ENCODE measurements at regions not wholly inside any gene's neighbourhood (a gene's known extent, or its start where the extent isn't known, plus 50 kb on each side); places are given as distances from the start of the nearest gene placed in this dataset.
A peak's percentile ranks its signal among the peaks of the same experiment; 100 is the strongest.

GRCh38 chr2:205877496-205877895, 195.2 kb downstream of the NRP2 start:
- Histone ChIP-seq H4K20me1 (no peaks in the 10 kb centered on the region), H3K9me3 (replicated peaks in 1 of 11) (peaks cover 10 to 24% (median 16%) of the 10 kb centered on the region in 11 experiments; a peak in 20 of 22 replicates), H3K4me3 (no peak overlapping the region), H3K27me3 (no peaks in the 10 kb centered on the region), H3K36me3 (no peaks in the 10 kb centered on the region), H3K9ac (no peak overlapping the region), H3K4me1 (peaks cover 0 to 6% (median 0%) of the 10 kb centered on the region in 10 experiments; a peak in 3 of 20 replicates), H3K4me2 (no peak overlapping the region), H3K27ac (no peak overlapping the region)
- no peak for TF ChIP-seq Cebpa-rat (IDR thresholded peaks at IDR 0.05)

DNA sequence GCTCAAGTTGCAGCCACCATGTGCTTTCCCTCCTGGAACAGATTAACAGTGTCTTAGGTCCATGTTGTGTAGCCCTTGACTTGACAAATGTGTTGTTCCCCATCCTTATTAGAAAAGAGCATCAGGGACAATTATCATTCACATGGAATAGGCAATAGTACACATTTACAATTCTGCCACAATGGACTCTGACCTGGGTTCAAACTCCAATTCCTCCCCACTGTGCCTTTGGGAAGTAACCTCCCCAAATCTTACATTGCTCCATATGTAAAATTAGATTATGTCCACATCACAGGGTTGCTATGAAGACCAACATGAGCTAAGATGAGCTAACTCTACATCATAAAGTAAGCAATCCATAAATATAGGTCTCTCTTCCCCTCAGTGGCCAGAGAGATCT, 193.8 kb downstream of the NRP2 start:
- H3K9me3 ChIP-seq (replicated peaks in 1 of 11) = peaks cover 10 to 24% (median 16%) of the 10 kb centered on the region in 11 experiments; a peak in 20 of 22 replicates
- no peaks in the 10 kb centered on the region for H3K36me3 ChIP-seq
- H3K27ac ChIP-seq = no peak overlapping the region
- no peak overlapping the region for H3K9ac ChIP-seq
- no peak for TF ChIP-seq Cebpa-rat (IDR thresholded peaks at IDR 0.05)
- no peaks in the 10 kb centered on the region for H3K27me3 ChIP-seq
- H3K4me3 ChIP-seq = no peak overlapping the region
- no peaks in the 10 kb centered on the region for H4K20me1 ChIP-seq
- peaks cover 0 to 7% (median 0%) of the 10 kb centered on the region in 10 experiments; a peak in 3 of 20 replicates for H3K4me1 ChIP-seq
- H3K4me2 ChIP-seq = no peak overlapping the region

GRCh38 chr2:205872716-205873115, 190.4 kb downstream of the NRP2 start:
- H3K9ac ChIP-seq = no peak overlapping the region
- peaks cover 15 to 31% (median 21%) of the 10 kb centered on the region in 10 experiments for H3K4me1 ChIP-seq
- no peak for TF ChIP-seq Cebpa-rat (IDR thresholded peaks at IDR 0.05)
- H3K4me2 ChIP-seq = peak overlapping the region in 2 of 11 experiments; percentile 9 to 31; a peak in 2 of 22 replicates
- H3K4me3 ChIP-seq = no peak overlapping the region
- no peaks in the 10 kb centered on the region for H3K36me3 ChIP-seq
- peaks cover 10 to 24% (median 16%) of the 10 kb centered on the region in 11 experiments; a peak in 20 of 22 replicates for H3K9me3 ChIP-seq (replicated peaks in 1 of 11)
- no peaks in the 10 kb centered on the region for H4K20me1 ChIP-seq
- no peak overlapping the region for H3K27ac ChIP-seq
- H3K27me3 ChIP-seq = no peaks in the 10 kb centered on the region

DNA sequence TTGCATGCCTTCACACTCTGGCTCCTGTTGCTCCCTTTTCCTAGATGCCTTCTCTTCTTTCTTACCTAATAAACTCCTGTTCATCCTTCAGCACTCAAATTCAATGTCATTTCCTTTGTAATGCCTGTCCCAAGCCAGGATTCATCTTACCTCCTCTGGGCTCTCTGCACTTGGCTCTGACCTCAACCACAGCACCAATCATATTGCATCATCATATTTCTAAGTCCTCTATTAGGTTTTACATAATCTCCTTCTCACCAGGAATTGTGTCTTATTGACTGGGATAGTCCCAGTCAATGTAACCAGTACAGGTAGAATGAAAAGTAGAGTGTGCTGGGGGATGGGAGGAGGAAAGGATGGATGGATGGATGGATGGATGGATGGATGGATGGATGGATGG, 187.1 kb downstream of the NRP2 start:
- no peak for TF ChIP-seq Cebpa-rat (IDR thresholded peaks at IDR 0.05)
- H3K27ac ChIP-seq = peak overlapping the region in 5 of 11 experiments; percentile 22 to 69 (median 35); a peak in 6 of 22 replicates
- peaks cover 15 to 53% (median 36%) of the 10 kb centered on the region in 10 experiments for H3K4me1 ChIP-seq
- H3K9ac ChIP-seq = no peak overlapping the region
- peak overlapping the region; percentile 46 to 86 (median 77) for H3K4me2 ChIP-seq
- no peak overlapping the region for H3K4me3 ChIP-seq
- no peaks in the 10 kb centered on the region for H3K27me3 ChIP-seq
- H3K36me3 ChIP-seq = no peaks in the 10 kb centered on the region
- no peaks in the 10 kb centered on the region for H4K20me1 ChIP-seq
- H3K9me3 ChIP-seq (replicated peaks in 1 of 11) = peaks cover 7 to 19% (median 12%) of the 10 kb centered on the region in 11 experiments; a peak in 20 of 22 replicates

GRCh38 chr2:205868773-205869333, 186.6 kb downstream of the NRP2 start:
- TF ChIP-seq Cebpa-rat (IDR thresholded peaks at IDR 0.05) = peak; percentile 68 to 96 (median 85); a peak in 19 of 22 replicates
- Histone ChIP-seq H3K9ac (peak overlapping the region in 2 of 11 experiments; percentile 16 to 38; a peak in 3 of 22 replicates), H3K9me3 (replicated peaks in 1 of 11) (peaks cover under 1 to 13% (median 6%) of the 10 kb centered on the region in 11 experiments; a peak in 16 of 22 replicates), H3K27ac (peak overlapping the region in 8 of 11 experiments; percentile 13 to 70 (median 42); a peak in 14 of 22 replicates), H3K36me3 (no peaks in the 10 kb centered on the region), H3K4me2 (peak overlapping the region; percentile 46 to 86 (median 77)), H3K4me1 (peaks cover 15 to 53% (median 36%) of the 10 kb centered on the region in 10 experiments), H3K27me3 (no peaks in the 10 kb centered on the region), H3K4me3 (peak overlapping the region in 1 of 10 experiments; percentile 22; a peak in 1 of 20 replicates), H4K20me1 (no peaks in the 10 kb centered on the region)

DNA sequence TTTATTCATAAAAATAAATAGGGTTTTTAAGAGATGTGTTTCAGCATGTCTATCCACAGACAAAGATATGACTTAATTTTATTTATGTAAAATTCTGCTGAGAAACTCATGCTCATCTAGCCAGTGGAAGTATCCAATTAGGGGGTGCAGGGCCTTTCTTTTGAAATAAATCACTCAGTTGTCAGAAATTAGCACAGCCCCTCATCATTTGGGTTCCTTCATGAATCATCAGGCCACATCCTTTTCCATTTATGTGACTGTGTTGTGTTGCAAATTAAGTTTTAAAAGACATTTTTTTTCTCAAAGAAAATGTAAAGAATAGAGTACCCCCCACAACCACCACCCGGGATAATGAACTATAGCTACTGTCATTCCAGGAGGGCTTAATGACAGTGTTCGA, 185.8 kb downstream of the NRP2 start:
- 0 out of 20 replicates have a peak overlapping the region, but pooled peaks of 1 of the 10 experiments have one; percentile 22 for H3K4me3 ChIP-seq
- no peaks in the 10 kb centered on the region for H3K36me3 ChIP-seq
- H3K9ac ChIP-seq = peak overlapping the region in 1 of 11 experiments; percentile 38; a peak in 2 of 22 replicates
- no peaks in the 10 kb centered on the region for H4K20me1 ChIP-seq
- H3K4me1 ChIP-seq = peaks cover 15 to 53% (median 36%) of the 10 kb centered on the region in 10 experiments
- TF ChIP-seq Cebpa-rat (IDR thresholded peaks at IDR 0.05) = no peak
- H3K4me2 ChIP-seq = peak overlapping the region; percentile 46 to 86 (median 77); a peak in 20 of 22 replicates
- H3K9me3 ChIP-seq (replicated peaks in 1 of 11) = peaks cover 0 to 5% (median 0%) of the 10 kb centered on the region in 11 experiments; a peak in 4 of 22 replicates
- peak overlapping the region in 8 of 11 experiments; percentile 13 to 70 (median 42); a peak in 12 of 22 replicates for H3K27ac ChIP-seq
- H3K27me3 ChIP-seq = no peaks in the 10 kb centered on the region

DNA sequence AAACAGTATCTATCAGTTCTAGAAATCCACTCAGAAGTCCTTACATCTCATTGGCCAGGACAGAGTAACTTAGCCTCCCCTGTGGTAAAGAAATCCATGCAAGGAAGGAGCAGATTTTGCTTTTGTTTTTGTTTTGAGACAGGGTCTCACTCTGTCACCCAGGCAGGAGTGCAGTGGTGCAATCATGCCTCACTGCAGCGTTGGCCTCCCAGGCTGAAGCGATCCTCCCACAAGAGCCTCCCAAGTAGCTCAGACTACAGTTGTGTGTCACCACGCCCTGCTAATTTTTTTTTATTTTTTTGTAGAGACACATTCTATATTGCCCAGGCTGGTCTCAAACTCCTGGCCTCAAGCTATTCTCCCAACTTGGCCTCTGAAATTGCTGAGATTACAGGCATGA, 185.1 kb downstream of the NRP2 start:
- no peak for TF ChIP-seq Cebpa-rat (IDR thresholded peaks at IDR 0.05)
- H3K9me3 ChIP-seq (replicated peaks in 1 of 11) = no peaks in the 10 kb centered on the region
- no peaks in the 10 kb centered on the region for H4K20me1 ChIP-seq
- H3K27ac ChIP-seq = no peak overlapping the region; a peak in 1 of 22 replicates
- peaks cover 15 to 49% (median 36%) of the 10 kb centered on the region in 10 experiments for H3K4me1 ChIP-seq
- no peak overlapping the region for H3K4me3 ChIP-seq
- H3K9ac ChIP-seq = no peak overlapping the region; a peak in 1 of 22 replicates
- no peaks in the 10 kb centered on the region for H3K27me3 ChIP-seq
- no peaks in the 10 kb centered on the region for H3K36me3 ChIP-seq
- H3K4me2 ChIP-seq = peak overlapping the region in 7 of 11 experiments; percentile 4 to 86 (median 78); a peak in 11 of 22 replicates

GRCh38 chr2:205865905-205866441, 183.7 kb downstream of the NRP2 start:
- Histone ChIP-seq H3K27ac (no peak overlapping the region), H3K4me3 (no peak overlapping the region), H3K9me3 (replicated peaks in 1 of 11) (no peaks in the 10 kb centered on the region), H3K27me3 (no peaks in the 10 kb centered on the region), H4K20me1 (no peaks in the 10 kb centered on the region), H3K36me3 (no peaks in the 10 kb centered on the region), H3K4me1 (peaks cover 15 to 49% (median 36%) of the 10 kb centered on the region in 10 experiments), H3K9ac (no peak overlapping the region), H3K4me2 (peak overlapping the region in 7 of 11 experiments; percentile 8 to 66 (median 28); a peak in 11 of 22 replicates)
- no peak for TF ChIP-seq Cebpa-rat (IDR thresholded peaks at IDR 0.05)

DNA sequence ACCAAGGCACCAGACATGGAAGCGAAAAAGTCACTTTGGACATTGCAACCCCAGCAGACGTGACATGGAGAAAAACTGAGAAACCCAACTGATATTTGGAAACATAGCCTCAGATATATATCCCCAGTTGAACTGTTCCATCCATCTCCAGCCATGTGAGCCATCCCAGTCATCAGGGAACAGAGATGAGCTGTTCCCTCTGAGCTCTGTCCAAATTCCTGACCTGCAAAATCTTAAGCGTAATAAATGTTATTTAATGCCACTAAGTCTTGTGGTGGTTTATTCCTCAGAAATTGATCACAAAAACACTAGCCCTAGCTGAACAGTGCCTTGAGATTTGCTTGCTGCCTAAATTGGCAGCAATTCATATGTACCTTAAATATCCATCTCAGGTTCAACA, 182.8 kb downstream of the NRP2 start:
- Histone ChIP-seq H3K27ac (no peak overlapping the region), H3K27me3 (no peaks in the 10 kb centered on the region), H3K9me3 (replicated peaks in 1 of 11) (no peaks in the 10 kb centered on the region), H3K9ac (no peak overlapping the region), H3K4me1 (peaks cover 15 to 48% (median 36%) of the 10 kb centered on the region in 10 experiments), H3K36me3 (no peaks in the 10 kb centered on the region), H3K4me2 (peak overlapping the region in 1 of 11 experiments; percentile 66; a peak in 2 of 22 replicates), H4K20me1 (no peaks in the 10 kb centered on the region), H3K4me3 (no peak overlapping the region)
- no peak for TF ChIP-seq Cebpa-rat (IDR thresholded peaks at IDR 0.05)

Measured in BLaER1 treated with 17β-estradiol and CSF1 and Interleukin-3, amounts not matched to agents 10 nM and 100 nM (cell line).